Hepatocyte (in vitro differentiated cells): ENCODE measurements at regions not wholly inside any gene's neighbourhood (a gene's known extent, or its start where the extent isn't known, plus 50 kb on each side); places are given as distances from the start of the nearest gene placed in this dataset.
"Not testable (repeated sequence)": the region's sequence is repeated elsewhere in the genome, so short reads cannot be mapped to it uniquely, and the experiment has no call there.

Experiments
- CTCF ChIP-seq: fragments of 200-600 bp; sonication (generic); IDR thresholded peaks from 2 replicates; pipeline ENCODE4 v1.5.1; 2016; ENCODE audit warnings: antibody characterized with exemption, mild to moderate bottlenecking; ENCODE audit not compliant: poor library complexity
- EZH2phosphoT487 ChIP-seq: fragments of 200-600 bp; sonication (generic); IDR thresholded peaks from one replicate; pipeline ENCODE4 v1.6.1; 2018; ENCODE audit warnings: antibody characterized with exemption, mild to moderate bottlenecking, low read depth, moderate library complexity; ENCODE audit not compliant: unreplicated experiment, severe bottlenecking

DNA sequence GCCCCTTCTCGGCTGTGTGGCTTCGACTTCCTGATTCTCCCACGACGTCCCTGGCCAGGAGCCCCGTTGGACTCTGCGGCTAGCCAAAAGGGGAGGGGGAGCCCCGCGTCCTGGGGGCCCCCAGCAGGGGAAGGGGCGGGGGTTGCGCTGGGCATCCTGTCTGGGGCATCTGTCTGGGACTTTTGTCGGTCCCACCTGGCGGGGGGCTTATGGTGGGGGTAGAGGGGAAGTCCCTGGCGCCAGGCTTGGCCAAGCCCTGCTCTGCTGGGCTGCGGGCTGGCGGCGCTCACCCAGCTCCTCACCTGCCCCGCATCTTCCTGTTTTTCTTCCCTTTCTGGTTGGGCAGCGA is 142.7 kb upstream of the EEF2KMT start:
- TF ChIP-seq CTCF, EZH2phosphoT487: not testable (repeated sequence)
